Chondrocyte (in vitro differentiated cells): ENCODE measurements at regions not wholly inside any gene's neighbourhood (a gene's known extent, or its start where the extent isn't known, plus 50 kb on each side); places are given as distances from the start of the nearest gene placed in this dataset.

Source experiments
- DNase-seq: peaks from one replicate; pipeline ENCODE4 v3.0.0; 2021; ENCODE audit warnings: mixed read lengths, low spot score
- H3K27ac Mint-ChIP-seq: one replicate; pipeline ENCODE4 v1.8.0; 2021; ENCODE audit warnings: mild to moderate bottlenecking, moderate library complexity, mixed read lengths; ENCODE audit not compliant: unreplicated experiment
- H3K27me3 Mint-ChIP-seq: 2 replicates; pipeline ENCODE4 v1.8.0; 2021; ENCODE audit warnings: low read depth, mixed read lengths
- H3K36me3 Mint-ChIP-seq: 2 replicates; pipeline ENCODE4 v1.8.0; 2021; ENCODE audit warnings: low read depth, mixed read lengths
- H3K4me1 Mint-ChIP-seq: 2 replicates; pipeline ENCODE4 v1.8.0; 2021; ENCODE audit warnings: low read depth, mild to moderate bottlenecking, mixed read lengths
- H3K4me3 Mint-ChIP-seq: one replicate; pipeline ENCODE4 v1.8.0; 2021; ENCODE audit warnings: mild to moderate bottlenecking, moderate library complexity, mixed read lengths; ENCODE audit not compliant: unreplicated experiment
- H3K9me3 Mint-ChIP-seq: 2 replicates; pipeline ENCODE4 v1.8.0; 2021; ENCODE audit warnings: low read depth, mixed read lengths
- TF ChIP-seq, protein P1 (sequence below): fragments of 200-600 bp; sonication (generic); IDR thresholded peaks from 2 replicates; pipeline ENCODE4 v1.5.0; 2021; ENCODE audit warnings: antibody characterized with exemption, mild to moderate bottlenecking, moderate library complexity

DNA sequence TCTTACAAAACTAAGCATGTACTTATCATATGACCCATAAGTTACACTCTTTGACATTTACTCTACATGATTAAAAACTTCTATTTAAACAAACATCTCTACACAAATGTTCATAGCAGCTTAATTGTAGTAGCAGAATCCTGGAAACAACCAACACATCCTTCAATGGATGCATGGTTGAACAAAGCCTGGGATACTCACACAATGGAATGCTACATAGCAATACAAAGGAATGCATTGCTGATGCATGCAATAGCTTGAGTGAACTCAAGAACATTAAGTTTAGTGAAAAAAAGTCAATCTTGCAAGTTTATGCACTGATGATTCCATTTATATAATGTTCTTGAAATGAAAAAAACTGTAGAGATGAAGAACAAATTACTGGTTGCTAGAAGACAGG, 686.9 kb downstream of the LRRIQ3 start:
- H3K36me3 Mint-ChIP-seq: no peaks in the 10 kb centered on the region
- DNase-seq: no peak
- TF ChIP-seq, protein P1, sequence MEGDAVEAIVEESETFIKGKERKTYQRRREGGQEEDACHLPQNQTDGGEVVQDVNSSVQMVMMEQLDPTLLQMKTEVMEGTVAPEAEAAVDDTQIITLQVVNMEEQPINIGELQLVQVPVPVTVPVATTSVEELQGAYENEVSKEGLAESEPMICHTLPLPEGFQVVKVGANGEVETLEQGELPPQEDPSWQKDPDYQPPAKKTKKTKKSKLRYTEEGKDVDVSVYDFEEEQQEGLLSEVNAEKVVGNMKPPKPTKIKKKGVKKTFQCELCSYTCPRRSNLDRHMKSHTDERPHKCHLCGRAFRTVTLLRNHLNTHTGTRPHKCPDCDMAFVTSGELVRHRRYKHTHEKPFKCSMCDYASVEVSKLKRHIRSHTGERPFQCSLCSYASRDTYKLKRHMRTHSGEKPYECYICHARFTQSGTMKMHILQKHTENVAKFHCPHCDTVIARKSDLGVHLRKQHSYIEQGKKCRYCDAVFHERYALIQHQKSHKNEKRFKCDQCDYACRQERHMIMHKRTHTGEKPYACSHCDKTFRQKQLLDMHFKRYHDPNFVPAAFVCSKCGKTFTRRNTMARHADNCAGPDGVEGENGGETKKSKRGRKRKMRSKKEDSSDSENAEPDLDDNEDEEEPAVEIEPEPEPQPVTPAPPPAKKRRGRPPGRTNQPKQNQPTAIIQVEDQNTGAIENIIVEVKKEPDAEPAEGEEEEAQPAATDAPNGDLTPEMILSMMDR: no peak

GRCh38 chr1:73500154-73500553, 697.8 kb downstream of the LRRIQ3 start:
- no peaks in the 10 kb centered on the region for H3K36me3 Mint-ChIP-seq
- no peak overlapping the region for H3K4me3 Mint-ChIP-seq
- DNase-seq: no peak
- H3K9me3 Mint-ChIP-seq: no peaks in the 10 kb centered on the region
- TF ChIP-seq, protein P1: no peak
- no peaks in the 10 kb centered on the region for H3K4me1 Mint-ChIP-seq
- no peaks in the 10 kb centered on the region for H3K27me3 Mint-ChIP-seq
- no peak overlapping the region for H3K27ac Mint-ChIP-seq

More for the DNA sequence above, 686.9 kb downstream of the LRRIQ3 start:
- H3K4me3 Mint-ChIP-seq: no peak overlapping the region
- H3K27me3 Mint-ChIP-seq: no peaks in the 10 kb centered on the region
- peaks cover 12% of the 10 kb centered on the region for H3K9me3 Mint-ChIP-seq
- no peaks in the 10 kb centered on the region for H3K4me1 Mint-ChIP-seq
- H3K27ac Mint-ChIP-seq: no peak overlapping the region

GRCh38 chr1:73499671-73500070, 698.3 kb downstream of the LRRIQ3 start:
- Mint-ChIP-seq H3K4me3 (no peak overlapping the region), H3K27me3 (no peaks in the 10 kb centered on the region), H3K4me1 (no peaks in the 10 kb centered on the region), H3K36me3 (no peaks in the 10 kb centered on the region), H3K27ac (no peak overlapping the region), H3K9me3 (no peaks in the 10 kb centered on the region)
- no peak for DNase-seq
- TF ChIP-seq, protein P1: no peak

DNA sequence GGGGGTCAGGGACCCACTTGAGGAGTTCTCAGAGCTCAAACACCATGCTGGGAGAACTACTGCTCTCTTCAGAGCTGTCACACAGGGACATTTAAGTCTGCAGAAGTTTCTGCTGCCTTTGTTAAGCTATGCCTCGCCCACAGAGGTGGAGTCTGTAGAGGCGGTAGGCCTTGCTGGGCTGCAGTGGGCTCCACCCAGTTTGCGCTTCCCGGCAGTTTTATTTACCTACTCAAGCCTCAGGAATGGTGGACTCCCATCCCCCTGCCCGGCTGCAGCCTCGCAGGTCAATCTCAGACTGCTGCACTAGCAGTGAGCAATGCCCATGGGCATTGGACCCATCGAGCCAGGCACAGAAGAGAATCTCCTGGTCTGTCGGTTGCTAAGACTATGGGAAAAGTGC, 706.4 kb downstream of the LRRIQ3 start:
- H3K4me1 Mint-ChIP-seq: no peaks in the 10 kb centered on the region
- peaks cover 19% of the 10 kb centered on the region for H3K9me3 Mint-ChIP-seq
- no peak overlapping the region for H3K4me3 Mint-ChIP-seq
- DNase-seq: no peak
- no peak overlapping the region for H3K27ac Mint-ChIP-seq
- TF ChIP-seq, protein P1: no peak
- H3K36me3 Mint-ChIP-seq: no peaks in the 10 kb centered on the region
- H3K27me3 Mint-ChIP-seq: peaks cover 4% of the 10 kb centered on the region

DNA sequence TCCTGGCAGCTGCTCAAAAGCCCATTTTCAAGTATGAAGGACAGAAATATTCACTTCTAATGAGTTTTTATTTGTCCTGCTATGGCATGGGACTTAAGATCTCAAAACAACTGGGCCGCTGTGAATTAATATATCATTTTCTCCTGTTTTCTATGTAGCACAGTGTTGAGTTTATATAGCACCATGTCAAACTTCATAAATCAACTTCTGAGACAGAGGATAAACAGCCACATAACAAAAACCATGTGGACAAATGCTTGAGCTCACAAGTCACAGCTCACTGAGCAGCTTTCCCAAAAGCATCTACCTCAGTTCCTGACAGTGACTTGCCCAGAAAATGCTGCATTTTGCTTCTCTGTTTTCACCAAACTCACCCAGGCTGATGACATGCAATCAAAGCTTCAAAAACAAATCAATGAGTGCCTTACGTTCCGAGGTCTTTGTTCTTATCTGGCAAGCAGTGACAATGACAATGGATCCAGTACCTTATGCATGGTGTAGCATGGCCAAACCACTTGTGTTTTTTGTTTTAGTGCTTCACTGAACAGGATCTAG, 722.6 kb downstream of the LRRIQ3 start:
- no peak for DNase-seq
- TF ChIP-seq, protein P1: no peak
- no peak overlapping the region for H3K4me3 Mint-ChIP-seq
- H3K9me3 Mint-ChIP-seq: no peaks in the 10 kb centered on the region
- H3K27ac Mint-ChIP-seq: no peak overlapping the region
- no peaks in the 10 kb centered on the region for H3K36me3 Mint-ChIP-seq
- no peaks in the 10 kb centered on the region for H3K4me1 Mint-ChIP-seq
- H3K27me3 Mint-ChIP-seq: no peaks in the 10 kb centered on the region
